Trophoblast cell (in vitro differentiated cells and primary cell): ENCODE measurements at regions not wholly inside any gene's neighbourhood (a gene's known extent, or its start where the extent isn't known, plus 50 kb on each side); places are given as distances from the start of the nearest gene placed in this dataset.
"Not testable (repeated sequence)": the region's sequence is repeated elsewhere in the genome, so short reads cannot be mapped to it uniquely, and the experiment has no call there.

ENCODE experiments used
- DNase-seq, 2 donors: peaks; one replicate each; pipeline ENCODE4 v3.0.0-alpha.2; 2016
- H2AFZ ChIP-seq: 2 replicates; pipeline ENCODE4 v1.6.1; 2013; ENCODE audit warnings: low read length, moderate library complexity, mild to moderate bottlenecking; ENCODE audit not compliant: insufficient read depth, poor library complexity
- H2AK5ac ChIP-seq: 2 replicates; pipeline ENCODE4 v1.6.1; 2013; ENCODE audit warnings: mild to moderate bottlenecking, low read length
- H2BK120ac ChIP-seq: 2 replicates; pipeline ENCODE4 v1.6.1; 2013; ENCODE audit warnings: low read length, mild to moderate bottlenecking, moderate library complexity; ENCODE audit not compliant: insufficient read depth, poor library complexity
- H2BK12ac ChIP-seq: 2 replicates; pipeline ENCODE4 v1.6.1; 2013; ENCODE audit warnings: mild to moderate bottlenecking, low read length, moderate library complexity
- H2BK5ac ChIP-seq: 2 replicates; pipeline ENCODE4 v1.6.1; 2013; ENCODE audit warnings: low read length, low read depth, moderate library complexity, mild to moderate bottlenecking; ENCODE audit not compliant: poor library complexity
- H3K14ac ChIP-seq: 2 replicates; pipeline ENCODE4 v1.6.1; 2013; ENCODE audit warnings: mild to moderate bottlenecking, low read length
- H3K18ac ChIP-seq: 2 replicates; pipeline ENCODE4 v1.6.1; 2013; ENCODE audit warnings: mild to moderate bottlenecking, low read length
- H3K23ac ChIP-seq: 2 replicates; pipeline ENCODE4 v1.6.1; 2013; ENCODE audit warnings: low read length
- H3K27ac ChIP-seq: 2 replicates; pipeline ENCODE4 v1.5.1; 2013; ENCODE audit warnings: low read depth, mild to moderate bottlenecking, inconsistent platforms, low read length, moderate library complexity
- H3K27me3 ChIP-seq: 2 replicates; pipeline ENCODE4 v1.6.1; 2013; ENCODE audit warnings: inconsistent platforms, mild to moderate bottlenecking, low read length, moderate library complexity; ENCODE audit not compliant: insufficient read depth
- H3K36me3 ChIP-seq, 2 experiments: 1 replicate in 1 of 2; 2 replicates in 1 of 2; pipeline ENCODE4 v1.6.1; 2013; ENCODE audit warnings: low read length in 2 of 2, mild to moderate bottlenecking in 2 of 2, moderate library complexity in 1 of 2; ENCODE audit not compliant: insufficient read depth in 2 of 2, control insufficient read depth in 1 of 2
- H3K4ac ChIP-seq: 2 replicates; pipeline ENCODE4 v1.6.1; 2013; ENCODE audit warnings: low read depth, mild to moderate bottlenecking, low read length, moderate library complexity
- H3K4me1 ChIP-seq, 2 experiments: 1 replicate in 1 of 2; 2 replicates in 1 of 2; pipeline ENCODE4 v1.6.1; 2013; ENCODE audit warnings: low read length in 2 of 2, mild to moderate bottlenecking in 2 of 2, moderate library complexity in 1 of 2; ENCODE audit not compliant: insufficient read depth in 2 of 2, control insufficient read depth in 1 of 2
- H3K4me2 ChIP-seq: 2 replicates; pipeline ENCODE4 v1.6.1; 2013; ENCODE audit warnings: inconsistent platforms, mild to moderate bottlenecking, low read length, moderate library complexity
- H3K4me3 ChIP-seq: 2 replicates; pipeline ENCODE4 v1.5.1; 2013; ENCODE audit warnings: mild to moderate bottlenecking, low read depth, low read length, inconsistent platforms
- H3K79me1 ChIP-seq: one replicate; pipeline ENCODE4 v1.6.1; 2013; ENCODE audit warnings: low read length
- H3K79me2 ChIP-seq: 2 replicates; pipeline ENCODE4 v1.6.1; 2013; ENCODE audit warnings: low read length, mild to moderate bottlenecking; ENCODE audit not compliant: control insufficient read depth, insufficient read depth, poor library complexity
- H3K9ac ChIP-seq: 2 replicates; pipeline ENCODE4 v1.6.1; 2013; ENCODE audit warnings: mild to moderate bottlenecking, low read length
- H3K9me3 ChIP-seq: 2 replicates; pipeline ENCODE4 v1.6.1; 2013; ENCODE audit warnings: low read depth, mild to moderate bottlenecking, control low read depth, inconsistent platforms, low read length; ENCODE audit not compliant: insufficient read depth
- H4K12ac ChIP-seq: 2 replicates; pipeline ENCODE4 v1.6.1; 2013; ENCODE audit warnings: low read depth, mild to moderate bottlenecking, low read length, moderate library complexity
- H4K8ac ChIP-seq: 2 replicates; pipeline ENCODE4 v1.6.1; 2013; ENCODE audit warnings: low read depth, mild to moderate bottlenecking, low read length, moderate library complexity
- H4K91ac ChIP-seq: one replicate; pipeline ENCODE4 v1.6.1; 2013; ENCODE audit warnings: low read depth, mild to moderate bottlenecking, low read length, moderate library complexity
- WGBS: extraction: QIAGEN DNeasy Blood & Tissue Kit; methylation state at CpG from one replicate; pipeline ENCODE4 v1.1.7; 2013; ENCODE audit warnings: missing lambda C conversion rate; ENCODE audit not compliant: insufficient read length, insufficient coverage; ENCODE audit errors: extremely low coverage; 5-methylcytosine and 5-hydroxymethylcytosine counted together

DNA sequence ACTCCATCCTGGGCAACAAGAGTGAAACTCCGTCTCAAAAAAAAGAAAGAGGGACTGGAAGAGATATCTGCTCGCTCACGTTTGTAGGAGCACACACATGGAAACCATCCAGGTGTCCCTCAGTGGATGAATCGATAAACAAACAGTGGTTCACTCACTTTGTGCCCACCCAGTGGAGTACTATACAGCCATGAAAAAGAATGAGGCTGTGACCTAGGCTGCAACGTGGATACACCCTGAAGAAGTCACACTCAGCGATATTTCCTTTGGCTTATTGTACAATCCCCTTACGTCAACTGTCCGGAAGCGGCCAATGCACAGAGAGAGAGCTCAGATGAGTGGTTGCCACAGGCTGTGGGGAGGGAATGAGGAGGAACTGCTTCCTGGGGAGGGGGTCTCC, 82.3 kb upstream of the PPP2R3B start:
- no peak overlapping the region for H4K12ac ChIP-seq
- H2AFZ ChIP-seq: no peak overlapping the region
- no peak overlapping the region for H3K4me3 ChIP-seq
- H2BK5ac ChIP-seq: no peak overlapping the region
- H3K4me1 ChIP-seq: no peaks in the 10 kb centered on the region
- no peak overlapping the region for H3K18ac ChIP-seq
- no peak overlapping the region for H2BK12ac ChIP-seq
- no peak overlapping the region for H3K4me2 ChIP-seq
- H3K36me3 ChIP-seq: no peaks in the 10 kb centered on the region
- no peak overlapping the region for H3K14ac ChIP-seq
- H3K79me1 ChIP-seq: no peaks in the 10 kb centered on the region
- no peak overlapping the region for H3K4ac ChIP-seq
- WGBS: no CpG with 5 or more reads among the region's 9 CpGs
- H4K8ac ChIP-seq: no peak overlapping the region
- no peak overlapping the region for H3K27ac ChIP-seq
- H4K91ac ChIP-seq: no peak overlapping the region
- peaks cover 8% of the 10 kb centered on the region for H3K9me3 ChIP-seq
- H3K23ac ChIP-seq: no peak overlapping the region
- no peaks in the 10 kb centered on the region for H3K27me3 ChIP-seq
- H2BK120ac ChIP-seq: no peak overlapping the region
- H2AK5ac ChIP-seq: no peak overlapping the region
- H3K9ac ChIP-seq: no peak overlapping the region
- no peaks in the 10 kb centered on the region for H3K79me2 ChIP-seq
- no peak for DNase-seq

GRCh38 chrX:470686-471085, 84.0 kb upstream of the PPP2R3B start:
- H3K18ac ChIP-seq: no peak overlapping the region
- H3K9ac ChIP-seq: no peak overlapping the region
- no peak overlapping the region for H3K4ac ChIP-seq
- H4K91ac ChIP-seq: no peak overlapping the region
- H3K23ac ChIP-seq: no peak overlapping the region
- H2BK12ac ChIP-seq: no peak overlapping the region
- H3K79me1 ChIP-seq: no peaks in the 10 kb centered on the region
- no peak overlapping the region for H4K12ac ChIP-seq
- no peaks in the 10 kb centered on the region for H3K27me3 ChIP-seq
- no peak overlapping the region for H2AFZ ChIP-seq
- H3K36me3 ChIP-seq: no peaks in the 10 kb centered on the region
- no peak overlapping the region for H2BK5ac ChIP-seq
- peaks cover 9% of the 10 kb centered on the region for H3K9me3 ChIP-seq
- WGBS: no CpG with 5 or more reads among the region's 12 CpGs
- no peak overlapping the region for H3K4me2 ChIP-seq
- H3K14ac ChIP-seq: no peak overlapping the region
- H4K8ac ChIP-seq: no peak overlapping the region
- H3K79me2 ChIP-seq: no peaks in the 10 kb centered on the region
- no peak overlapping the region for H3K4me3 ChIP-seq
- no peak overlapping the region for H2AK5ac ChIP-seq
- H2BK120ac ChIP-seq: no peak overlapping the region
- no peaks in the 10 kb centered on the region for H3K4me1 ChIP-seq
- H3K27ac ChIP-seq: no peak overlapping the region
- no peak for DNase-seq

DNA sequence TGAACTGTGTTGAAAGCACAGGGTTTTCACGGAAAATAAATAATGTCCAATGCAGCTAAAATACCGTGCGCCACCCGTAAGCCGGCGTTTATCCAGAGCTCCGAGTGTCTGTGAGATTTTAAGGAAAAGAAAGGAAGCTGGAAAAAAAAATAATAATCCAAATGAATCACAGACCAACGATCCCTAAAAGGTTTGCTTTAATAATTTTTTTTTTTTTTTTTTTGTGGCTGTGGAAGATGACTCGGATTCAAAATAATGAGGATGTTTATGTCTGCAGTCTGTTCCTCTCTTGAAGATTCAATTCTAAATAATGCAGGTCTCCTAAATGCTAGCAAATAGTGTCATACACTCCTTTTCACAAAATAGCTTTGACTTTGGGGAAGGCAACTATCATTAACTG, 84.6 kb upstream of the PPP2R3B start:
- H3K9me3 ChIP-seq: peaks cover 15% of the 10 kb centered on the region
- no CpG with 5 or more reads among the region's 9 CpGs for WGBS

GRCh38 chrX:472275-472674, 85.6 kb upstream of the PPP2R3B start:
- H3K18ac ChIP-seq, H2AFZ ChIP-seq, H3K4ac ChIP-seq, DNase-seq, H4K8ac ChIP-seq, H3K79me1 ChIP-seq, H3K23ac ChIP-seq, H2AK5ac ChIP-seq, H2BK5ac ChIP-seq, H3K14ac ChIP-seq, H3K4me2 ChIP-seq, H4K12ac ChIP-seq, H3K79me2 ChIP-seq, H3K9ac ChIP-seq, H3K27ac ChIP-seq, H3K36me3 ChIP-seq, H2BK120ac ChIP-seq, H3K4me1 ChIP-seq, H2BK12ac ChIP-seq, H3K4me3 ChIP-seq, H4K91ac ChIP-seq, H3K27me3 ChIP-seq: not testable (repeated sequence)
- no CpG with 5 or more reads among the region's 9 CpGs for WGBS
- H3K9me3 ChIP-seq: peaks cover 17% of the 10 kb centered on the region

More for the DNA sequence above, 84.6 kb upstream of the PPP2R3B start:
- H3K27me3 ChIP-seq: no peaks in the 10 kb centered on the region
- no peak overlapping the region for H2AFZ ChIP-seq
- H2AK5ac ChIP-seq: no peak overlapping the region
- no peak overlapping the region for H3K4me2 ChIP-seq
- no peak overlapping the region for H2BK120ac ChIP-seq
- no peak overlapping the region for H4K12ac ChIP-seq
- no peak overlapping the region for H2BK5ac ChIP-seq
- H3K23ac ChIP-seq: no peak overlapping the region
- no peaks in the 10 kb centered on the region for H3K36me3 ChIP-seq
- DNase-seq: no peak
- H3K79me1 ChIP-seq: no peaks in the 10 kb centered on the region
- no peak overlapping the region for H3K18ac ChIP-seq
- H3K4me1 ChIP-seq: no peaks in the 10 kb centered on the region
- no peak overlapping the region for H4K8ac ChIP-seq
- H3K4me3 ChIP-seq: no peak overlapping the region
- no peaks in the 10 kb centered on the region for H3K79me2 ChIP-seq
- no peak overlapping the region for H4K91ac ChIP-seq
- H3K14ac ChIP-seq: no peak overlapping the region
- no peak overlapping the region for H3K4ac ChIP-seq
- no peak overlapping the region for H3K27ac ChIP-seq
- no peak overlapping the region for H2BK12ac ChIP-seq
- H3K9ac ChIP-seq: no peak overlapping the region
